ENCODE measurements at regions not wholly inside any gene's neighbourhood (a gene's known extent, or its start where the extent isn't known, plus 50 kb on each side); places are given as distances from the start of the nearest gene placed in this dataset.

DNA sequence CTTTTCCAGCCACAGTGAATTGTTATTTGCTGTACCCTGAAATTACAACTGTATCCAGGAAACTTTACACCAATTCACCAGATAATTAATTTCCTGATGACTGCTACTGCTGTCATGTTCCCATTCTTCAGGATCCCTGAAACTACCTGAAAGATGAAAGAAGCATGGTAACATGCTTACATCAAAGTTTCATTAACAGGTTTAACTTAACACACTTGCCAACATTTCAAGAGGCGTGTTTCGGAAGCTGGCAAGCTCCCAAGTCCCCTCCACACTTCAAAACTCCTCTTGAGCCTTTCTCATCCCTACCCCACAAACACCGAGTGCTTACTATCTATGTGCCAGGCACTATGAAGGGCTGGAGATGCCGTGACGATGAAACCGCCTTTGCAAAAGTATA lies 88.6 kb downstream of the MPP7 start:
- TF ChIP-seq, protein P1, sequence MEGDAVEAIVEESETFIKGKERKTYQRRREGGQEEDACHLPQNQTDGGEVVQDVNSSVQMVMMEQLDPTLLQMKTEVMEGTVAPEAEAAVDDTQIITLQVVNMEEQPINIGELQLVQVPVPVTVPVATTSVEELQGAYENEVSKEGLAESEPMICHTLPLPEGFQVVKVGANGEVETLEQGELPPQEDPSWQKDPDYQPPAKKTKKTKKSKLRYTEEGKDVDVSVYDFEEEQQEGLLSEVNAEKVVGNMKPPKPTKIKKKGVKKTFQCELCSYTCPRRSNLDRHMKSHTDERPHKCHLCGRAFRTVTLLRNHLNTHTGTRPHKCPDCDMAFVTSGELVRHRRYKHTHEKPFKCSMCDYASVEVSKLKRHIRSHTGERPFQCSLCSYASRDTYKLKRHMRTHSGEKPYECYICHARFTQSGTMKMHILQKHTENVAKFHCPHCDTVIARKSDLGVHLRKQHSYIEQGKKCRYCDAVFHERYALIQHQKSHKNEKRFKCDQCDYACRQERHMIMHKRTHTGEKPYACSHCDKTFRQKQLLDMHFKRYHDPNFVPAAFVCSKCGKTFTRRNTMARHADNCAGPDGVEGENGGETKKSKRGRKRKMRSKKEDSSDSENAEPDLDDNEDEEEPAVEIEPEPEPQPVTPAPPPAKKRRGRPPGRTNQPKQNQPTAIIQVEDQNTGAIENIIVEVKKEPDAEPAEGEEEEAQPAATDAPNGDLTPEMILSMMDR (IDR thresholded peaks at IDR 0.05): no peak
- TF ChIP-seq EP300 (IDR thresholded peaks at IDR 0.05) (no peak), POLR2A (IDR thresholded peaks at IDR 0.05; ENCODE audit: low read depth) (no peak)

Measured in esophagus muscularis mucosa (tissue), 4 donors.